HUDEP-2 (cell line): ENCODE measurements at regions not wholly inside any gene's neighbourhood (a gene's known extent, or its start where the extent isn't known, plus 50 kb on each side); places are given as distances from the start of the nearest gene placed in this dataset.

Experiments
- DNase-seq, 76 experiments: peaks; one replicate each; lab custom pipeline; 2025; ENCODE audit not compliant: unreplicated experiment in 76 of 76; lab: John Stamatoyannopoulos, UW

DNA sequence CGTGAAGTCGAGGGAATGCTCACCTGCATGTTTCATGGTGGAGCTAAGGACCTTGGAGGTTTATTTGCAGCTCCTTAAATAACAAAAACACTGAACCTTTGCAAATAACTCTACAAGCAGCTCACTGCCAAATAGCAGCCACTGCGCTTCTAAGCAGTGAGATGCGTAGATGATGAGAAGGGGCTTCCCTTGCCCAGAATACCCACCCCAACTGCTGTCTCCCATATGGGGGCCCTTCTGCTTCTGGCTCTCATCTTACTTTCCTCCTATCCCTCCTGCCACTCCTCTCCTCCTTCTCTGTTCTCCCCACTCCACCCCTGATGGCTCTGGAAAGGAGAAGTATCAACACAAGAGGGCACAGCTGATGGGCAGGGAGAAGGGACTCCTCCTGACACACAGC lies 193.3 kb upstream of the SSTR4 start:
- no peak for DNase-seq

DNA sequence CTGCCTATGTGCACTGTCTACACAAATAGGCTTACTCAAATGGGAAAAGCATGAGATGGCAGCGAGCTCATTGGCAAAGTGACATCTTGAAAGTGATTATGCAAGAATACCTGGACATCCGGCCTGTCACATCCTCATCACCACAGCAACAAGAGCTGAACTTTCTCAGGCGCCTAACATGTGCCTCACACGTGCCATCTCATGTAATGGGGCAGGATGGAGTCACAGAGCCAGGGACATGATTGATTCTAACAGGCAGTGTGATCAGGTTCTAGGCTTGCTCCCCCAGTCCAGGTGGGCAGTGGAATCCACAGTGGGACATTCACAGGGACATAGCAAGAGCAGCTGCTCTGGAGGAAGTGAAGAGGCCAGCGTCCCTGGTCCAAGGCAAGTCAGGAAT lies 192.3 kb upstream of the SSTR4 start:
- no peak for DNase-seq

GRCh38 chr20:22844959-22845358 lies 190.2 kb upstream of the SSTR4 start:
- DNase-seq = no peak

- no peak for DNase-seq
These were observed 188.2 kb upstream of the SSTR4 start for GRCh38 chr20:22846863-22847262.

DNA sequence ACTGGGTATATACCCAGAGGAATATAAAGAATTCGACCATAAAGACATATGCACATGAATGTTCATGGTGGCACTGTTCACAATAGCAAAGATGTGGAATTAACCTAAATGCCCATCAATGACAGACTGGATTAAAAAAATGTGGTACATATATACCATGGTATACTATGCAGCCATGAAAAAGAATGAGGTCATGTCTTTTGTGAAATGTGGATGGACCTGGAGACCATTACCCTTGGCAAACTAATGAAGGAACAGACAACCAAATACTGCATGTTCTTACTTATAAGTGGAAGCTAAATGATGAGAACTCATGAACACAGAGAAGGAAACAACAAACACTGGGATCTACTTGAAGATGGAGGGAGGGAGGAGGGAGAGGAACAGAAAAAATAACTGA lies 186.7 kb upstream of the SSTR4 start:
- no peak for DNase-seq

DNA sequence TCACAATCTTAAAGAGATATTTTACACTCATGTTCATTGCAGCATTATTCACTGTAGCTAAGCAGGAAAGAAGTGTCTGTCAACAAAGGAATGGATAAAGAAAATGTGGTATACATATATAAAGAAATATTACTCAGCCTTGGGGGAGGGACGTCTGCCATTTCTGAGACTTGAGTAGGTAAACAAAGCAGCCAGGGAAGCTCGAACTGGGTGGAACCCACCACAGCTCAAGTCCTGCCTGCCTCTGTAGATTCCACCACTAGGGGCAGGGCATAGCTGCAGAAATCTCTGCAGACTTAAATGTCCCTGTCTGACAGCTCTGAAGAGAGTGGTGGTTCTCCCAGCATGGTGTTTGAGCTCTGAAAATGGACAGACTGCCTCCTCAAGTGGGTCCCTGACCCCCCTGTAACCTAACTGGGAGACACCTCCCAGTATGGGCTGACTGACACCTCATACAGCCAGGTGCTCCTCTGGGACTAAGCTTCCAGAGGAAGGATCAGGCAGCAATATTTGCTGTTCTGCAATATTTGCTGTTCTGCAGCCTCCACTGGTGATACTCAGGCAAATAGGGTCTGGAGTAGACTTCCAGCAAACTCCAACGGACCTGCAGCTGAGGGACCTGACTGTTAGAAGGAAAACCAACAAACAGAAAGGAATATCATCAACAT lies 183.3 kb upstream of the SSTR4 start:
- DNase-seq = peak in 18 of 76 experiments; percentile 1 to 40 (median 14)

- DNase-seq = no peak
These were observed 173.7 kb upstream of the SSTR4 start for GRCh38 chr20:22861231-22861980.

DNA sequence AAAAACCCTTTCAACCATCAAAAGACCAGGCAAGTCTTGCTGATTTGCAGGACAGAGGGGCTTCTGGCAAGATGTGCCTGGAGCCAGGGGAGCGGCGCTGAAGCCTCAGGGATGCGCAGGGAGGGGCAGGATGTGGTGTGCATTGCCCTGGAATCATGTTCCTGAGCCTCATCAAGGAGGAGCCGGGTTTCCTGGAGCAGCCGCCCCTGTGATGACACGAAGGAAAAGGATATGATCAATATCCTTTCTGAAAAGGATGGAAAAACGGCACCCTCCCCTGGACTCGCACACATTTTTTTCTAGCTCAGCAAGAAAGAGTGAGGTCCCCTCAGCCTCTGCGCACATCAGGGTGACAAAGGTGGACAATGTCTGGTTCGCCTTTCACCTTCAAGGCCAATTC lies 173.1 kb upstream of the SSTR4 start:
- DNase-seq = no peak

GRCh38 chr20:22862671-22863230 lies 172.4 kb upstream of the SSTR4 start:
- no peak for DNase-seq

- DNase-seq = no peak
These were observed 171.3 kb upstream of the SSTR4 start for GRCh38 chr20:22863826-22864225.

GRCh38 chr20:22866812-22867341 lies 168.2 kb upstream of the SSTR4 start:
- DNase-seq = no peak

- DNase-seq = no peak
These were observed 156.9 kb upstream of the SSTR4 start for GRCh38 chr20:22878166-22878565.

DNA sequence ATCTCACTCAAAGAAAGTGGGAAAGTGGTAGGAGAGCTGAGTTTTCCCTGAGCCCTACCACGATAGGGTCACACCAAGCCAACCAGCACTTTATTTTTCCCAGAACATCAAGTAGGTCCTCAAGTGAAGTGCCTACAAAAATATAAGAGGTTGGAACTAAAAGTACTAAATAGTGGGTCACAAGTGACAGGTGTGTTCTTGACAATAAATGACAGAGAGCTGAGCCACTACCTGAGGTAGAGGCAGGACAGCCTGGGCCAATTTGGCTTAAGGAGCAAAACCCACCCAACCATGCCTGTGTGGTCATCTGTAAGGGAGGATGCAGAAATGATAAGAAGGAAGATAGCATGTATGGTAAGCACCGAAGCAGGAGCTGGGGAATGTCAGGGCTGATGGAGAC lies 154.8 kb upstream of the SSTR4 start:
- no peak for DNase-seq

- DNase-seq = no peak
These were observed 147.3 kb upstream of the SSTR4 start for GRCh38 chr20:22887796-22888195.

DNA sequence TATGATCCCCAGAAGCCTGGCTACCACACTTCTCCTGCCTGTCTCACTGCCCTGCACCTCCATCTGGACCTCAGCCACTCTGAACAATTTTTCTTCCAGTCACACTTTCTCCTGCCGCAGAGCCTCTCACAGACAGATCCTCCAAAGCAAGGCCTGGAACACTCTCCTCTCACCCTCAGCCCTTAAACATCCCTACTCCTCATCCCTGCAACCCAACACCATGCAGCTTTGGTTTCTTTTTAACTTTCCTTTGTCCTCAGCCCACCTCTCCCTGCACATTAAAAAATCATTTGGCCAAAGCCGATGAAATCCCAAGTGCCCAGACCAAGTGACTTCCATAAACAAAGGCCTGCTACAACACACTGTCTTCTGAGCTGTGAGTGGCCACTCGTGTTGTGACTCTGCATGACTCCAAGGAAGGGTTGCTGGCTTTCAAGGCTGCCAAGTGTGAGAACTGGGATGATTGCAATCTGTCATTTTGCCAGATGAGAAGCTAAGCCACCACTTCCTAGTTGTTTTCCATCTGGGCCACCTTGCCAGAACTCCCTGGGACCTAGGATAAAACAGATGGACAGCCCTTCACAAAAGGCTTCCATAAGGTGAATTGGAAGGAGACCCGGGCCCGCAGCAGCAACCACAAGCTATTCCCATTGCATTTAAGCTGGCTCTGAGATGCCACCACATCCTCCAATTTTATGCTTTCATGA lies 144.4 kb upstream of the SSTR4 start:
- no peak for DNase-seq

- no peak for DNase-seq
These were observed 133.9 kb upstream of the SSTR4 start for GRCh38 chr20:22901164-22901563.

DNA sequence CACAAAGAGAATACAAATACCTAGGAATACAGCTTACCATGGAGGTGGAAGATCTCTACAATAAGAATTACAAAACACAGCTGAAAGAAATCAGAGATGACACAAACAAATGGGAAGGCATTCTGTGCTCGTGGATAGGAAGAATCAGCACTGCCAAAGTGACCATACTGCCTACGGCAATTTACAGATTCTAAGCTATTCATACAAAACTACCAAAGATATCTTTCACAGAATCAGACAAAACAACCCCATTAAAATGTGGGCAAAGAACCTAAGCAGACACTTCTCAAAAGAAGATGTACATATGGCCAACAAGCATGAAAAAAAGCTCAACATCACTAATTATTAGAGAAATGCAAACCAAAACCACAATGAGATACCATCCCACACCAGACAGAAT lies 133.2 kb upstream of the SSTR4 start:
- no peak for DNase-seq

- DNase-seq = no peak
These were observed 130.7 kb upstream of the SSTR4 start for GRCh38 chr20:22904386-22904785.

GRCh38 chr20:22904905-22905304 lies 130.2 kb upstream of the SSTR4 start:
- DNase-seq = no peak

DNA sequence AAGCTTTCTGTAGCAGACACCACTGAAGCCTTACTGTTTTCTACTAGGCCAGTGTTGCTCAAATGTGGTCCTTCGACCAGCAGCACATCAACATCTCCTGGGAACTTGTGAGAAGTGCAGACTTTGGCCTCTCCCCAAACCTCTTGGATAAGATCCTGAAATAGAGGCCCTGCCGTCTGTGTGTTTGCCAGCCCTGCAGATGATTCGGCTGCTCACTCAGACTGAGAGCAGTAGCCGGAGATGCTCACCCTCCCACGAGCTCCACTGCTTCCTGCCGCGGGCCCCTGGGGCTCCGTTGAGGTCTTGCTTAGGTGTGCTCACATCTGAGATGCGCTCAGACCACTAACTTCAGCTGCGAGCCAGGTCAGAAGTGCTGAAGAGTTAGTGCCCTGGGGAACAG lies 129.5 kb upstream of the SSTR4 start:
- no peak for DNase-seq

DNA sequence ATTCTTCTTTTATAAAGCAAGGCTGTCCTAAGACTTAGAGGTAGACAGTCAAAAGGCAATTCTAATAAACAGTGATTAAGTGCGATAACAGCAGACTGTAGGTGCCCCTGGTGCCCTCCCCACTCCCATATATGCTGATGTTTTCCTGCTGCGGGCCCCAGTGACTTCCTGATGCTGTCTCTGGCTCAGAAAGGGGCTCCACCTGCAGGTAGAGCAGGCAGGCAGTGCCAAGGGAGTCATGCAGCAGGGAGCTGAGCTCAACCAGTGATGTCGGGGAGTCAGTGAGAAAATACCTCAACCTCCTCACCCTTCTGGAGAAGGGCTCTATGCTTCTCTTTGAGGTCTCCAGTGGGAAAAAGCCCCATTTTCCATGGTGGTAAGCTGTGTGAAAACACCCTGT lies 126.7 kb upstream of the SSTR4 start:
- DNase-seq = no peak
